Coronary artery (tissue), 2 donors: ENCODE measurements at regions not wholly inside any gene's neighbourhood (a gene's known extent, or its start where the extent isn't known, plus 50 kb on each side); places are given as distances from the start of the nearest gene placed in this dataset.
"Not testable (repeated sequence)": the region's sequence is repeated elsewhere in the genome, so short reads cannot be mapped to it uniquely, and the experiment has no call there.

Experiments used
- DNase-seq: peaks from one replicate; pipeline ENCODE4 v3.0.0-alpha.2; 2017; ENCODE audit warnings: low spot score
- H3K27ac ChIP-seq, 2 donors: fragments of 200-600 bp; sonication (generic); one replicate each; pipeline ENCODE4 v1.5.1; 2016 to 2019
- H3K4me3 ChIP-seq: fragments of 200-600 bp; sonication (generic); 2 replicates; pipeline ENCODE4 v1.5.1; 2016; ENCODE audit warnings: mild to moderate bottlenecking, moderate library complexity
- TF ChIP-seq, protein P1 (sequence below): fragments of 200-600 bp; sonication (generic); IDR thresholded peaks from one replicate; pipeline ENCODE4 v1.5.1; 2019; ENCODE audit warnings: antibody characterized with exemption

- Histone ChIP-seq H3K4me3 (peak overlapping the region; percentile 95), H3K27ac (peak overlapping the region; percentile 87 to 93)
- DNase-seq: no peak
- TF ChIP-seq, protein P1, sequence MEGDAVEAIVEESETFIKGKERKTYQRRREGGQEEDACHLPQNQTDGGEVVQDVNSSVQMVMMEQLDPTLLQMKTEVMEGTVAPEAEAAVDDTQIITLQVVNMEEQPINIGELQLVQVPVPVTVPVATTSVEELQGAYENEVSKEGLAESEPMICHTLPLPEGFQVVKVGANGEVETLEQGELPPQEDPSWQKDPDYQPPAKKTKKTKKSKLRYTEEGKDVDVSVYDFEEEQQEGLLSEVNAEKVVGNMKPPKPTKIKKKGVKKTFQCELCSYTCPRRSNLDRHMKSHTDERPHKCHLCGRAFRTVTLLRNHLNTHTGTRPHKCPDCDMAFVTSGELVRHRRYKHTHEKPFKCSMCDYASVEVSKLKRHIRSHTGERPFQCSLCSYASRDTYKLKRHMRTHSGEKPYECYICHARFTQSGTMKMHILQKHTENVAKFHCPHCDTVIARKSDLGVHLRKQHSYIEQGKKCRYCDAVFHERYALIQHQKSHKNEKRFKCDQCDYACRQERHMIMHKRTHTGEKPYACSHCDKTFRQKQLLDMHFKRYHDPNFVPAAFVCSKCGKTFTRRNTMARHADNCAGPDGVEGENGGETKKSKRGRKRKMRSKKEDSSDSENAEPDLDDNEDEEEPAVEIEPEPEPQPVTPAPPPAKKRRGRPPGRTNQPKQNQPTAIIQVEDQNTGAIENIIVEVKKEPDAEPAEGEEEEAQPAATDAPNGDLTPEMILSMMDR: no peak
Measured at GRCh38 chr5:1634337-1634661, 110.5 kb upstream of the LPCAT1 start.

DNA sequence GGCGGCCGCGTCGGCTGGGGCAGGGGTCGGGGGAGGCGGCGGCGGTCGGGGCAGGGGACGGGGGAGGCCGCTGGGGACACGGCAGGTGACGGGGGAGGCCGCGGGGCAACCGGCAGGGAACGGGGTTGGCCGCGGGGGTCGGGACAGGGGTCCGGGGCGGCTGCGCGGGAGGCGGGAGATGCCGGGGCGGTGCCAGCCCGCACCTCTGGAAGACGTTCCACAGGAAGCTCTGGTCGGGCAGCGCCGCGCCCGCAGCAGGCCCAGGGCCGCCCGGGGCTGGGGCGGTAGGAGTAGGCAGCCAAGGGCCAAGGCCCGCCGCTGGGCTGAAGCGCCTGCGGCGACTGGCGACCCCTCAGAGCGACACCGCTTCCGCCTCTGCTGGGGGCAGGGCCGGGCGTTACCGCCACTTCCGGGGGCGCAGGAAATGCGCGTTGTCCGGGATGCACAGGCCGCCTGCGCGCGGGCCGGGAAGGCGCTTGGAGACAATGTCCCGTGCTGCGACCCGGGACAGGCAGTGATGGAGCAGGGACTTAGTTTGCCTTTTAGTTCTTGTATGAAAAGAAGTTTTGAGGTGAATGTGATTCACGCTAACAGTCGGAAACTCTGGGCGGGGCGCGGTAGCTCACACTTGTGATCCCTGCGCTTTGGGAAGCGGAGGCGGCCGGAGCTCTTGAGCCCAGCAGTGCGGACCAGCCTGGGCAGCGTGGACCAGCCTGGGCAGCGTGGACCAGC is 110.0 kb upstream of the LPCAT1 start:
- peak overlapping the region; percentile 87 to 93 for H3K27ac ChIP-seq
- DNase-seq: no peak

DNA sequence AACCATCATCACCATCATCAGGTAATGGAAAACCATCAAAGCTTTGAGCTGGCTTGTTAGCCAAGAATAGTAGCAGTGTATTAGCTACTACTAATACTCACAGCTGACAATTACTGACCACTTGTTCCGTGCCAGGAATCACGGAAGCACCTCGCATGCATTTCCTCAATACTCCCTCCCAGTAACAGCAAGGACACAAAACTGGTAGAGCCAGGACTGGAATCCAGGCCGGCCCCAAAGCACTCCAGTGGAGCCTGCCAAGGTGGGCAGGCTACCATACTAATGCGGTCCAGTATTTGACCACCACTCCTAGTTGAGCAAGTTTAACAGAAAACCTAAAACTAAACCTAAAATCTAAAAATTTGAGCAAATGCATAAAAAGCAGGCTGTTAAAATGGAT is 107.2 kb upstream of the LPCAT1 start:
- not testable (repeated sequence) for DNase-seq, H3K4me3 ChIP-seq

More for the DNA sequence above, 110.0 kb upstream of the LPCAT1 start:
- H3K4me3 ChIP-seq: peak overlapping the region; percentile 95
- TF ChIP-seq, protein P1: no peak

DNA sequence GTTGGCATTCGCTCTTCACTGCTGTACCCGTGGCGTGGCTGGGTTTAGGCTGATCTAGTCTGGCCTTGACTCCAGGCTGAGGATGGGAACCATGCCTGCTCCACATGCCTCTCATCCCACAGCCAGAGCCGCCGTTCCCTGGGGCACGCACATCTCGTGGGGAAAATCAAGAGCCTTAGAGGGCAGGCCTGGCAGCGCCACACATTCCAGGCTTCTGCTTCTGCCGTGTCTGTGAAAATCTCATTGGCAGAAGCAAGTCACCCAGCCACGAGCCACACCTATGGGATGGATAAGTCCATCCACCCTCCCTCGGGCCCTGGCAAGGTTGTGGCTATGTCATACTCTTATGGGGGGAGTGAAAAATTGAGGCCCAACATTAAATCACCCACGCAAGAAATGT is 102.6 kb upstream of the LPCAT1 start:
- not testable (repeated sequence) for DNase-seq, H3K4me3 ChIP-seq, H3K27ac ChIP-seq

More for the DNA sequence above, 107.2 kb upstream of the LPCAT1 start:
- H3K27ac ChIP-seq: not testable (repeated sequence)

DNA sequence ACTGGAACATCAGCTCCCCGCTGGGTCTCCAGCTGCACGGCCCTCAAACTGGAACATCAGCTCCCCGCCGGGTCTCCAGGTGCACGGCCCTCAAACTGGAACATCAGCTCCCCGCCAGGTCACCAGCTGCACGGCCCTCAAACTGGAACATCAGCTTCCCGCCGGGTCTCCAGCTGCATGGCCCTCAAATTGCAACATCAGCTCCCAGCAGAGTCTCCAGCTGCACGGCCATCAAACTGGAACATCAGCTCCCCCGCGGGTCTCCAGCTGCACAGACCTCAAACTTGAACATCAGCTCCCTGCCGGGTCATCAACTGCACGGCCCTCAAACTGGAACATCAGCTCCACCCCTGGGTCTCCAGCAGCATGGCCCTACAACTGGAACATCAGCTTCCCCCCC is 95.8 kb upstream of the LPCAT1 start:
- DNase-seq, H3K4me3 ChIP-seq, H3K27ac ChIP-seq: not testable (repeated sequence)

DNA sequence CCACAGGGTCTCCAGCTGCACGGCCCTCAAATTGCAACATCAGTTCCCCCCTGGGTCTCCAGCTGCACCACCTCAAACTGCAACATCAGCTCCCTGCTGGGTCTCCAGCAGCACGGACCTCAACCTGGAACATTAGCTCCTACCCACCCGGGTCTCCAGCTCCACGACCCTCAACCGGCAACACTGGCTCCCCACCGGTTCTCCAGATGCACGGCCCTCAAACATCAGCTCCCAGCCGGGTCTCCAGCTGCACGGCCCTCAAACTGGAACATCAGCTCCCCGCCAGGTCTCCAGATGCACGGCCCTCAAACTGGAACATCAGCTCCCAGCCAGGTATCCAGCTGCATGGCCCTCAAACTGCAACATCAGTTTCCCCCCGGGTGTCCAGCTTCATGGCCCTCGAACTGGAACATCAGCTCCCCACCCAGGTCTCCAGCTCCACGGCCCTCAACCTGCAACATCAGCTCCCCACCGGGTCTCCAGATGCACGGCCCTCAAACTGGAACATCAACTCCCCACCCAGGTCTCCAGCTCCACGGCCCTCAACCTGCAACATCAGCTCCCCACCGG is 94.6 kb upstream of the LPCAT1 start:
- not testable (repeated sequence) for H3K27ac ChIP-seq, H3K4me3 ChIP-seq, DNase-seq

- peak; percentile 19 for DNase-seq
- H3K4me3 ChIP-seq, H3K27ac ChIP-seq: not testable (repeated sequence)
Measured at GRCh38 chr5:1617236-1617755, 93.5 kb upstream of the LPCAT1 start.

DNA sequence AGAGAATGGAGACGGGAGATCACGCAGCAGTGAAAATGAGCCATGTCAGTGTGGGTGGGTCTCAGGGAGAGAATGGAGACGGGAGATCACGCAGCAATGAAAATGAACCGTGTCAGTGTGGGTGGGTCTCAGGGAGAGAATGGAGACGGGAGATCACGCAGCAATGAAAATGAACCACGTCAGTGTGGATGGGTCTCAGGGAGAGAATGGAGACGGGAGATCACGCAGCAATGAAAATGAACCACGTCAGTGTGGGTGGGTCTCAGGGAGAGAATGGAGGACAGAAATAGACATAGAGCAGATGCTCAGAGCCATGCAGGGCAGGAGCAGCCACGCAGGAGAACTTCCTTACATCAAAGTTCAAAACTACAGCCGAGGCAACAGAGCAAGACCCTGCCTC is 89.8 kb upstream of the LPCAT1 start:
- not testable (repeated sequence) for DNase-seq, H3K4me3 ChIP-seq, H3K27ac ChIP-seq

- not testable (repeated sequence) for H3K4me3 ChIP-seq, H3K27ac ChIP-seq, DNase-seq
Measured at GRCh38 chr5:1610526-1610925, 86.8 kb upstream of the LPCAT1 start.

GRCh38 chr5:1609111-1609510 is 85.4 kb upstream of the LPCAT1 start:
- not testable (repeated sequence) for DNase-seq, H3K4me3 ChIP-seq, H3K27ac ChIP-seq

GRCh38 chr5:1608336-1608735 is 84.6 kb upstream of the LPCAT1 start:
- H3K27ac ChIP-seq, DNase-seq, H3K4me3 ChIP-seq: not testable (repeated sequence)

- DNase-seq: not testable (repeated sequence)
Measured at GRCh38 chr5:1606951-1607350, 83.2 kb upstream of the LPCAT1 start.

DNA sequence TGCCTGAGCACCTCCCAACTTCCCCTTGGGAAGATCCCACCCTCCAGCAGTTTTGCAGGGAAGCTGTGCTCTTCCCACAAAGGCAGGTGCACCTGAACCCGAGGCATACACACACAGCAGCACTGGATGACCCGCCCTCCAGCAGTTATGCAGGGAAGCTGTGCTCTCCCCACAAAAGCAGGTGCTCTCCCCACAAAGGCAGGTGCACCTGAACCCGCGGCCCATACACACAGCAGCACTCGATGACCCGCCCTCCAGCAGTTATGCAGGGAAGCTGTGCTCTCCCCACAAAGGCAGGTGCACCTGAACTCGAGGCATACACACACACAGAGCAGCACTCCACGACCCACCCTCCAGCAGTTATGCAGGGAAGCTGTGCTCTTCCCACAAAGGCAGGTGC is 80.2 kb upstream of the LPCAT1 start:
- DNase-seq: peak; percentile 21
- not testable (repeated sequence) for H3K27ac ChIP-seq

More at GRCh38 chr5:1606951-1607350, 83.2 kb upstream of the LPCAT1 start:
- not testable (repeated sequence) for H3K27ac ChIP-seq, H3K4me3 ChIP-seq

DNA sequence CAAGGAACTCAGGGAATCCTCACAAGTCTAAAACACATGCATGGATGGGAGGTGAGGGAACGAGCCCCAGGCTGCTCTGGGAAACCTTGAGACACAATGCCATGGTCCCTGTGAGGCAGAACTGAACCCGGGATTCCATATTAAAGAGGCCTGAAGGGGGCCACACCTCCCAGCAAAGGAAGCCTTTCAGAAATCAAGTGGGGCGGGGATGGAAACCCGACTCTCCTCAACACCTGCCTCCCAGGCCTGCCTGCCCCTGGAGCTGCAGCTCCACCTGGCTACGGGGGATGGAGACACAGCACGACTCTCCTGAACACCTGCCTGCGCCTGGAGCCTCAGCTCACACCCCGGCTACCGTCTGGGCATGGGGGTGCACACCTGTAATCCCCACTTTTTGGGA is 77.8 kb upstream of the LPCAT1 start:
- DNase-seq, H3K27ac ChIP-seq, H3K4me3 ChIP-seq: not testable (repeated sequence)

More for the DNA sequence above, 80.2 kb upstream of the LPCAT1 start:
- not testable (repeated sequence) for H3K4me3 ChIP-seq

GRCh38 chr5:1598950-1599737 is 75.4 kb upstream of the LPCAT1 start:
- H3K4me3 ChIP-seq, H3K27ac ChIP-seq, DNase-seq: not testable (repeated sequence)

- not testable (repeated sequence) for H3K27ac ChIP-seq, DNase-seq
- peak overlapping the region; percentile 34 for H3K4me3 ChIP-seq
Measured at GRCh38 chr5:1597093-1597473, 73.3 kb upstream of the LPCAT1 start.
